Osteoblast (primary cell): ENCODE measurements at regions not wholly inside any gene's neighbourhood (a gene's known extent, or its start where the extent isn't known, plus 50 kb on each side); places are given as distances from the start of the nearest gene placed in this dataset.
"Not testable (repeated sequence)": the region's sequence is repeated elsewhere in the genome, so short reads cannot be mapped to it uniquely, and the experiment has no call there.

Source experiments
- DNase-seq: peaks from one replicate; pipeline ENCODE4 v3.0.0; 2011; ENCODE audit warnings: low spot score, mixed read lengths; ENCODE audit not compliant: insufficient read length; ENCODE audit errors: missing footprints
- H2AFZ ChIP-seq: 2 replicates; pipeline ENCODE4 v1.6.0; 2011; ENCODE audit warnings: mild to moderate bottlenecking, low read length
- H3K27ac ChIP-seq: 2 replicates; pipeline ENCODE4 v1.5.1; 2011; ENCODE audit warnings: mild to moderate bottlenecking, low read depth, low read length, moderate library complexity
- H3K27me3 ChIP-seq: 2 replicates; pipeline ENCODE4 v1.6.0; 2012; ENCODE audit warnings: mild to moderate bottlenecking, control low read depth, inconsistent platforms, low read length, moderate library complexity; ENCODE audit not compliant: insufficient read depth
- H3K36me3 ChIP-seq: 2 replicates; pipeline ENCODE4 v1.5.1; 2011; ENCODE audit warnings: mild to moderate bottlenecking, low read length, control low read depth, moderate library complexity; ENCODE audit not compliant: insufficient read depth
- H3K4me1 ChIP-seq: 2 replicates; pipeline ENCODE4 v1.5.1; 2011; ENCODE audit warnings: mild to moderate bottlenecking, low read length, control low read depth, moderate library complexity; ENCODE audit not compliant: insufficient read depth
- H3K4me2 ChIP-seq: 2 replicates; pipeline ENCODE4 v1.6.0; 2011; ENCODE audit warnings: mild to moderate bottlenecking, low read length; ENCODE audit not compliant: insufficient read depth
- H3K4me3 ChIP-seq: fragments of 200-600 bp; sonication (generic); 3 replicates; pipeline ENCODE4 v1.5.1; 2012; ENCODE audit warnings: mild to moderate bottlenecking, low read length, inconsistent platforms; ENCODE audit not compliant: insufficient read depth
- H3K79me2 ChIP-seq: 2 replicates; pipeline ENCODE4 v1.6.0; 2012; ENCODE audit warnings: mild to moderate bottlenecking, low read length, control low read depth, inconsistent platforms; ENCODE audit not compliant: insufficient read depth
- H3K9me3 ChIP-seq: 2 replicates; pipeline ENCODE4 v1.5.1; 2011; ENCODE audit warnings: low read depth, low read length, control low read depth
- H4K20me1 ChIP-seq: 2 replicates; pipeline ENCODE4 v1.6.0; 2012; ENCODE audit warnings: mild to moderate bottlenecking, low read length, control low read depth; ENCODE audit not compliant: insufficient read depth
- CTCF ChIP-seq: IDR thresholded peaks from 2 replicates; pipeline ENCODE4 v1.5.1; 2011; ENCODE audit warnings: mild to moderate bottlenecking, low read depth, low read length, moderate library complexity; ENCODE audit errors: extremely low read depth

- TF ChIP-seq CTCF = no peak
- no peaks in the 10 kb centered on the region for H3K36me3 ChIP-seq
- H3K4me2 ChIP-seq = no peak overlapping the region
- H3K4me1 ChIP-seq = no peaks in the 10 kb centered on the region
- no peaks in the 10 kb centered on the region for H3K27me3 ChIP-seq
- no peaks in the 10 kb centered on the region for H4K20me1 ChIP-seq
- no peaks in the 10 kb centered on the region for H3K79me2 ChIP-seq
- no peak overlapping the region for H3K27ac ChIP-seq
- no peak for DNase-seq
- no peak overlapping the region for H2AFZ ChIP-seq
- no peak overlapping the region for H3K4me3 ChIP-seq
- peaks cover 5% of the 10 kb centered on the region for H3K9me3 ChIP-seq
Observed at GRCh38 chr3:3433711-3434110, 254.2 kb upstream of the CRBN start.

- no peaks in the 10 kb centered on the region for H4K20me1 ChIP-seq
- TF ChIP-seq CTCF = no peak
- H3K27me3 ChIP-seq = no peaks in the 10 kb centered on the region
- no peak overlapping the region for H3K4me2 ChIP-seq
- no peaks in the 10 kb centered on the region for H3K36me3 ChIP-seq
- H3K27ac ChIP-seq = no peak overlapping the region
- H2AFZ ChIP-seq = no peak overlapping the region
- DNase-seq = no peak
- peaks cover 4% of the 10 kb centered on the region for H3K9me3 ChIP-seq
- H3K4me1 ChIP-seq = no peaks in the 10 kb centered on the region
- no peak overlapping the region for H3K4me3 ChIP-seq
- H3K79me2 ChIP-seq = no peaks in the 10 kb centered on the region
Observed at GRCh38 chr3:3429841-3430240, 250.3 kb upstream of the CRBN start.

GRCh38 chr3:3407707-3408106 is 228.2 kb upstream of the CRBN start:
- H3K4me2 ChIP-seq, H3K4me3 ChIP-seq, H3K4me1 ChIP-seq, H3K27me3 ChIP-seq, H3K36me3 ChIP-seq, H3K27ac ChIP-seq, H3K79me2 ChIP-seq, H3K9me3 ChIP-seq, H4K20me1 ChIP-seq, DNase-seq, H2AFZ ChIP-seq: not testable (repeated sequence)

GRCh38 chr3:3405131-3405530 is 225.6 kb upstream of the CRBN start:
- Histone ChIP-seq H3K4me3 (no peak overlapping the region), H3K36me3 (no peaks in the 10 kb centered on the region), H3K4me1 (no peaks in the 10 kb centered on the region), H3K79me2 (no peaks in the 10 kb centered on the region), H3K27ac (no peak overlapping the region), H3K4me2 (no peak overlapping the region), H3K27me3 (no peaks in the 10 kb centered on the region), H4K20me1 (no peaks in the 10 kb centered on the region), H3K9me3 (peaks cover 3% of the 10 kb centered on the region), H2AFZ (no peak overlapping the region)
- no peak for DNase-seq
- TF ChIP-seq CTCF = no peak

GRCh38 chr3:3403700-3404099 is 224.2 kb upstream of the CRBN start:
- no peak overlapping the region for H3K4me2 ChIP-seq
- no peak for TF ChIP-seq CTCF
- no peak for DNase-seq
- H3K27ac ChIP-seq = no peak overlapping the region
- H3K9me3 ChIP-seq = peaks cover 4% of the 10 kb centered on the region
- H3K4me3 ChIP-seq = no peak overlapping the region
- no peaks in the 10 kb centered on the region for H3K27me3 ChIP-seq
- H4K20me1 ChIP-seq = no peaks in the 10 kb centered on the region
- H3K36me3 ChIP-seq = no peaks in the 10 kb centered on the region
- H3K4me1 ChIP-seq = no peaks in the 10 kb centered on the region
- H2AFZ ChIP-seq = no peak overlapping the region
- H3K79me2 ChIP-seq = no peaks in the 10 kb centered on the region
